ENCODE measurements at regions not wholly inside any gene's neighbourhood (a gene's known extent, or its start where the extent isn't known, plus 50 kb on each side); places are given as distances from the start of the nearest gene placed in this dataset.
"Not testable (repeated sequence)": the region's sequence is repeated elsewhere in the genome, so short reads cannot be mapped to it uniquely, and the experiment has no call there.

GRCh38 chr2:95730813-95731212 lies 139.0 kb downstream of the TRIM43 start:
- TF ChIP-seq CTCF (conservative IDR thresholded peaks at IDR 0.05), result no peak
- no peak for DNase-seq (ENCODE audit: extremely low spot score, unreplicated experiment)
- no peak overlapping the region for H3K4me3 Mint-ChIP-seq
- H3K36me3 Mint-ChIP-seq, result no peaks in the 10 kb centered on the region
- H3K27ac Mint-ChIP-seq, result no peak overlapping the region
- no peaks in the 10 kb centered on the region for H3K9me3 Mint-ChIP-seq
- H3K4me1 Mint-ChIP-seq (ENCODE audit: unreplicated experiment), result peaks cover 4% of the 10 kb centered on the region
- H3K27me3 Mint-ChIP-seq, result peaks cover 19% of the 10 kb centered on the region

GRCh38 chr2:95734976-95735890 lies 143.4 kb downstream of the TRIM43 start:
- H3K4me3 Mint-ChIP-seq, result no peak overlapping the region
- H3K9me3 Mint-ChIP-seq, result no peaks in the 10 kb centered on the region
- peaks cover 18% of the 10 kb centered on the region for H3K27me3 Mint-ChIP-seq
- no peak for DNase-seq (ENCODE audit: extremely low spot score, unreplicated experiment)
- H3K4me1 Mint-ChIP-seq (ENCODE audit: unreplicated experiment), result no peaks in the 10 kb centered on the region
- no peaks in the 10 kb centered on the region for H3K36me3 Mint-ChIP-seq
- no peak overlapping the region for H3K27ac Mint-ChIP-seq
- TF ChIP-seq CTCF (conservative IDR thresholded peaks at IDR 0.05), result no peak

- H3K4me1 Mint-ChIP-seq (ENCODE audit: unreplicated experiment), result no peaks in the 10 kb centered on the region
- no peak overlapping the region for H3K4me3 Mint-ChIP-seq
- H3K27ac Mint-ChIP-seq, result no peak overlapping the region
- DNase-seq (ENCODE audit: extremely low spot score, unreplicated experiment), result no peak
- peaks cover 12% of the 10 kb centered on the region for H3K27me3 Mint-ChIP-seq
- H3K36me3 Mint-ChIP-seq, result no peaks in the 10 kb centered on the region
- no peak for TF ChIP-seq CTCF (conservative IDR thresholded peaks at IDR 0.05)
- H3K9me3 Mint-ChIP-seq, result no peaks in the 10 kb centered on the region
These were observed 146.5 kb downstream of the TRIM43 start for GRCh38 chr2:95738301-95738700.

- H3K4me3 Mint-ChIP-seq; H3K9me3 Mint-ChIP-seq; H3K36me3 Mint-ChIP-seq; H3K27me3 Mint-ChIP-seq; DNase-seq (ENCODE audit: extremely low spot score, unreplicated experiment); H3K27ac Mint-ChIP-seq; H3K4me1 Mint-ChIP-seq (ENCODE audit: unreplicated experiment): not testable (repeated sequence)
These were observed 160.3 kb downstream of the TRIM43 start for GRCh38 chr2:95752126-95752525.

GRCh38 chr2:95753812-95754211 lies 162.0 kb downstream of the TRIM43 start:
- H3K36me3 Mint-ChIP-seq; H3K4me1 Mint-ChIP-seq (ENCODE audit: unreplicated experiment); DNase-seq (ENCODE audit: extremely low spot score, unreplicated experiment); H3K27ac Mint-ChIP-seq; H3K4me3 Mint-ChIP-seq; H3K27me3 Mint-ChIP-seq; H3K9me3 Mint-ChIP-seq: not testable (repeated sequence)

- H3K4me3 Mint-ChIP-seq; H3K4me1 Mint-ChIP-seq (ENCODE audit: unreplicated experiment); H3K9me3 Mint-ChIP-seq; H3K27ac Mint-ChIP-seq; H3K27me3 Mint-ChIP-seq; DNase-seq (ENCODE audit: extremely low spot score, unreplicated experiment); H3K36me3 Mint-ChIP-seq: not testable (repeated sequence)
These were observed 162.4 kb downstream of the TRIM43 start for GRCh38 chr2:95754213-95754612.

- not testable (repeated sequence) for H3K4me1 Mint-ChIP-seq (ENCODE audit: unreplicated experiment); H3K27me3 Mint-ChIP-seq; DNase-seq (ENCODE audit: extremely low spot score, unreplicated experiment); H3K4me3 Mint-ChIP-seq; H3K9me3 Mint-ChIP-seq; H3K27ac Mint-ChIP-seq; H3K36me3 Mint-ChIP-seq
These were observed 163.2 kb downstream of the TRIM43 start for GRCh38 chr2:95754819-95755563.

GRCh38 chr2:95755956-95756669 lies 164.3 kb downstream of the TRIM43 start:
- not testable (repeated sequence) for H3K4me1 Mint-ChIP-seq (ENCODE audit: unreplicated experiment); H3K27me3 Mint-ChIP-seq; DNase-seq (ENCODE audit: extremely low spot score, unreplicated experiment); H3K4me3 Mint-ChIP-seq; H3K27ac Mint-ChIP-seq; H3K36me3 Mint-ChIP-seq; H3K9me3 Mint-ChIP-seq
